ENCODE measurements at regions not wholly inside any gene's neighbourhood (a gene's known extent, or its start where the extent isn't known, plus 50 kb on each side); places are given as distances from the start of the nearest gene placed in this dataset.

- no peaks in the 10 kb centered on the region for H3K36me3 ChIP-seq
- intact Hi-C loops (cut with DNase I), result no loop called here
- H3K27me3 ChIP-seq, result no peaks in the 10 kb centered on the region
- peaks cover 0 to 7% (median 0%) of the 10 kb centered on the region in 4 donors for H3K9me3 ChIP-seq
- peak overlapping the region in 3 of 4 donors; percentile 32 to 51 (median 42) for H3K27ac ChIP-seq (replicated peaks in 1 of 4)
- H3K4me1 ChIP-seq, result peaks cover 8 to 19% (median 14%) of the 10 kb centered on the region in 4 donors
- DNase-seq (ENCODE audit: extremely low spot score), result no peak
- WGBS, result 62% methylated on average over 1 of the region's 1 CpG
- H3K4me3 ChIP-seq, result no peak overlapping the region
- TF ChIP-seq CTCF (IDR thresholded peaks at IDR 0.05) (no peak), POLR2AphosphoS5 (IDR thresholded peaks at IDR 0.05) (no peak)
Measured at GRCh38 chr11:35066030-35066429, 72.9 kb upstream of the CD44 start.

GRCh38 chr11:35066783-35067423, 72.1 kb upstream of the CD44 start:
- H3K27me3 ChIP-seq, result no peaks in the 10 kb centered on the region
- H3K36me3 ChIP-seq, result no peaks in the 10 kb centered on the region
- TF ChIP-seq POLR2A (IDR thresholded peaks at IDR 0.05; ENCODE audit: low read depth) (no peak), EP300 (IDR thresholded peaks at IDR 0.05) (no peak), CTCF (IDR thresholded peaks at IDR 0.05) (no peak), POLR2AphosphoS5 (IDR thresholded peaks at IDR 0.05) (no peak)
- no peak for DNase-seq (ENCODE audit: extremely low spot score)
- H3K27ac ChIP-seq (replicated peaks in 1 of 4), result no peak overlapping the region
- H3K9me3 ChIP-seq, result peaks cover 0 to 7% (median 0%) of the 10 kb centered on the region in 4 donors
- WGBS, result 74% methylated on average over 3 of the region's 3 CpGs
- no peak overlapping the region for H3K4me3 ChIP-seq
- intact Hi-C loops (cut with DNase I), result no loop called here
- H3K4me1 ChIP-seq, result peaks cover 3 to 18% (median 13%) of the 10 kb centered on the region in 4 donors

- Histone ChIP-seq H3K27me3 (no peaks in the 10 kb centered on the region), H3K9me3 (peaks cover 0 to 7% (median 0%) of the 10 kb centered on the region in 4 donors), H3K4me1 (no peaks in the 10 kb centered on the region), H3K36me3 (no peaks in the 10 kb centered on the region), H3K27ac (replicated peaks in 1 of 4) (no peak overlapping the region), H3K4me3 (no peak overlapping the region)
- TF ChIP-seq POLR2AphosphoS5 (IDR thresholded peaks at IDR 0.05) (no peak), CTCF (IDR thresholded peaks at IDR 0.05) (no peak), POLR2A (IDR thresholded peaks at IDR 0.05; ENCODE audit: low read depth) (no peak), EP300 (IDR thresholded peaks at IDR 0.05) (no peak)
- no peak for DNase-seq (ENCODE audit: extremely low spot score)
- WGBS, result 85% methylated on average over 1 of the region's 1 CpG
- intact Hi-C loops (cut with DNase I), result no loop called here
Measured at GRCh38 chr11:35071722-35072121, 67.2 kb upstream of the CD44 start.

- DNase-seq (ENCODE audit: extremely low spot score), result no peak
- intact Hi-C loops (cut with DNase I), result no loop called here
- Histone ChIP-seq H3K4me3 (no peak overlapping the region), H3K27ac (replicated peaks in 1 of 4) (no peak overlapping the region), H3K36me3 (no peaks in the 10 kb centered on the region), H3K4me1 (no peaks in the 10 kb centered on the region), H3K9me3 (peaks cover 0 to 7% (median 0%) of the 10 kb centered on the region in 4 donors), H3K27me3 (no peaks in the 10 kb centered on the region)
- TF ChIP-seq CTCF (IDR thresholded peaks at IDR 0.05) (no peak), POLR2AphosphoS5 (IDR thresholded peaks at IDR 0.05) (no peak), POLR2A (IDR thresholded peaks at IDR 0.05; ENCODE audit: low read depth) (no peak), EP300 (IDR thresholded peaks at IDR 0.05) (no peak)
- WGBS, result 40% methylated on average over 2 of the region's 2 CpGs
Measured at GRCh38 chr11:35073691-35074419, 65.1 kb upstream of the CD44 start.

Data from esophagus muscularis mucosa (tissue), 4 donors.